ENCODE measurements at regions not wholly inside any gene's neighbourhood (a gene's known extent, or its start where the extent isn't known, plus 50 kb on each side); places are given as distances from the start of the nearest gene placed in this dataset.

DNA sequence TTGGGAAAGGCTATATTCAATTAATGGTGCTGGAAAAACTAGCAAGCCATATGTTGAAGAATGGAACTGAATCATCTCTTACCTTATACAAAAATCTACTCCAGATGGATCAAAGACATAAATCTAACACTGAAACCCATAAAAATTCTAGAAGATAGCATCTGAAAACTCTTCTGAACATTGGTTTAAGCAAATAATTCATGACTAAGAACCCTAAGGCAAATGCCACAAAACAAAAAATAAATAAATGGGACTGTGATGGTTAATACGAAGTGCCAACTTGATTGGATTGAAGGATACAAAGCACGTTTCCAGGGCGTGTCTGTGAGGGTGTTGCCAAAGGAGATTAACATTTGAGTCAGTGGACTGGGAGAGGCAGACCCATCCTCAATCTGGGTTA lies 1130.0 kb downstream of the DNAJB9 start:
- TF ChIP-seq EZH2 (IDR thresholded peaks at IDR 0.05; ENCODE audit: insufficient read depth, poor library complexity, severe bottlenecking) (no peak), EZH2phosphoT487 (IDR thresholded peaks at IDR 0.05; ENCODE audit: insufficient read depth, low read depth) (no peak)
